C1 segment of cervical spinal cord (tissue), 14 donors: ENCODE measurements at regions not wholly inside any gene's neighbourhood (a gene's known extent, or its start where the extent isn't known, plus 50 kb on each side); places are given as distances from the start of the nearest gene placed in this dataset.
"Not testable (repeated sequence)": the region's sequence is repeated elsewhere in the genome, so short reads cannot be mapped to it uniquely, and the experiment has no call there.

Experiments
- DNase-seq, 14 donors: peaks; one replicate each; lab custom pipeline; 2025; lab: John Stamatoyannopoulos, UW

DNA sequence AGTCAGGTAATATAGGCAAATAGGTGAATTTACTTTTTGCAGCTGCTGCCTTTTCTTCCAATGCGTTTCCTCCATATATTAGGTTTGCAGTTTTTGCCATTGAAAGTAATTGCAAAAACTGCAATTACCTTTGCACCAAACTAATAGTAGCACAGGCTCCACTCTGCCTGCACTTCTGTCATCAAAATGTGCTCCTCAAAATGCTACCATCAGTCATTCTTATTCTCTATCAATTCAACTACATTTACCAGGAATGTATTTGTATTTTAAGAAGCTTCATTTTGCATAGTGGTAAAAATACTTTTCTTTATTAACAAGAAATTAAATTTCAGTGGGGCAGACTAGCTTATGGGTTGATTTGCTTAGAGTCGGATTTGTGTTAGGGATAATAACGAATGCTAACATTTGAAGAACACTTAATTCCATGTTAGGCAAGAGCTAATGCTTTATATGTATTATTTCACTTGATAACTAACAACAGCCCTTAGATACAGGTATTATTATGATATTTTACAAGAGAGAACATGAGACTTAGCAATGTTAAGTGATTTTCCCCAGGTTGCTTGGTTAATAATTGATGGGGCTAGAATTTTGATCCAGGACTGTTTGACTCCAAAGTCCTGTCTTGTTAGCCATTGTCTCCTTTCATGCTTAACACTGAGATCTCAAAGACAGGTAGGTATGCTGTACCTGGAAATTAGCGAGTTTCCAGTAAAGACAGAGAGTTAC is 300.4 kb downstream of the MAN2A1 start:
- DNase-seq = no peak

DNA sequence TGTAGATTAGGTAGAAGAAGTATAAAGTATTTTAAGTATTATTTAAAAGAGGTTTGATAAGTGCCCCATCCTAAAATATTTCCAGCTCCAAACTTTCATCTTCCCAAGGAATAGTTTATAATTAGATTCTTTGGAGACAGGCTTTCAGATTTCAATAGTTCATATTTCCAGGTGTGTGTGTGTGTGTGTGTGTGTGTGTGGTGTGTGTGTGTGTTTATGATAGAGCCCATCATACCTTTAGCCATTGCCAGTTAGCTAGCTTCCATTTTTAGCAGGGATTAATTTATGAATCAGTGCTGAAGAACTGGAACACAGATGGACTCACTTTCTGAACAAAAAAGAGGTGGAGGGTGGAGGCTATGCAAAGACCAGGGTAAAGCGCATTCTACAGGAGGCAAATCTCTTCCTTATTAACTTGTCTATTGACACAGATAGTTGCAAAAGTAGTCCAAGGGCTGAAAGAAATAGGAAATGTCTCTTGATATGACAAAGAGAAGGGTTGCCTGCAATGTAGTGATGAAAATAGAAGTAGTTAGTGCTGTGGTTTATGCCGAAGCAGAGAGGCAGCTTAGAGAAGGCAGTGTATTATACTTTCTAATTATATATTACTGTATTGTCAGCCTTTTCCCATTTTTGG is 301.1 kb downstream of the MAN2A1 start:
- no peak for DNase-seq

DNA sequence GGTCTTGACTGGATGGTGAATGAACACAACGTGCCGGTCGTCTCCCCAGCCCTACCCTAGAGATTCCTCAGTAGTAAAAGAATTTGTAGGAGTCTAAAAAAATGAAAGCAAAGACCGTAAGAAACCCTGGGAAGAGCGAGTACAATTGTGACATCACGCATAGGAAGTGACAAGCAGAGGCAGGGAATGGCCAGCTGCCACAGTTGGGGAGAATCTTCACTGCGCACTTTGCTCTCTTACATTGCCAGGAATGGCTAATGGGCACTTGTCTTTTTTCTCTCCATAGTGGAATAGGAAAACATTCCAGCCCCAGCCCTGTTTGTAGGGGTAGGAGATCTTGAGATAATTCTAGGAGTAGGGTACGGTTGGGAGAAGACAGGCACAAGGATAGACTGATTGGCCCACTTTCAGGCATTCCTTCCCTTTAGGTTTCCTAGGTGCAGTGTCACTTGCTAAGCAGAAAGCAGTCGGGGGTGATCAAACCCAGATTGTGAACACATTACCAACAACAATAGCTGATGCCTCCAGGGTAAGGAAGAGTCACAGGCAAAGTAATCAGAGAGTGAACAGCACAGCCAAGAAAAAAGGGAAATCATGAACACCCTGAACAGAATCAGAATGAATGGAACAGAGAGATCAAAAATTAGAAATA is 302.7 kb downstream of the MAN2A1 start:
- no peak for DNase-seq

DNA sequence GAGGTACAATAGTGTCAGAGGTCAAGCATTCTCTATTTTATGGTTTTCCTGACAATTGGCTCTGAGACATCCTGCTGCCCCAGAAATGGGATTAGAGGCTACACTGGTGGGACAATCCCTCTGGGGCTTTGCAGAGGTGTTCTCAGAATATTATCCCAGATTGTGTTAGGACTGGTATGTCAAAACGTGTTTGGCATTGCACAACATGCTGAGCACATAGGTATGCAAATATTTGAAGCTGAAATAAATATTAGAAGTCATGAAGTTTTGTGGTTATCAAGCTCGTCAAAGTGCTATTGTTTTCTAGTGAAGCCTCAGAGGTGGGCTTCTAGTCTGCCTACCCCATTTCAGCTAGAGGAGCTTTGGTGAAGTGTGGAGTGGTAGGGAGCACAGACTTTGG is 304.4 kb downstream of the MAN2A1 start:
- DNase-seq = no peak

DNA sequence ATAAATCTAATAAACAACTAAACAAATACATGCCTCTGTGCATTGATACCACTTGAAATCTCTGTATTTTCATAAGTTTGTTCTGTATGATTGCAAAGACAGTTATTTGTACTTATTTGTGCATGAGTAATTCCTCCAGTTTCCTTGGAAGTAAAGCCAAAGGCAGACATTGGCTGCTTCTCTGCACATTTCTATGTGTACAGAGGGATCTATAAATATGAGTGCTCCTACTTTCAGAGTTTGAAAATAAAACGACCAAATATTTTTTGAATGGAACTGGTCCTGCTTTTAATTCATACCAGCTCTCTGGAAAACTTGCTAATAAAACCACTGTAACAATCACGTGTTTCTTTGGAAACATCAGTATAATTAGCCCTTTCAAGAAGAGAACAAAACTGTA is 306.5 kb downstream of the MAN2A1 start:
- no peak for DNase-seq

DNA sequence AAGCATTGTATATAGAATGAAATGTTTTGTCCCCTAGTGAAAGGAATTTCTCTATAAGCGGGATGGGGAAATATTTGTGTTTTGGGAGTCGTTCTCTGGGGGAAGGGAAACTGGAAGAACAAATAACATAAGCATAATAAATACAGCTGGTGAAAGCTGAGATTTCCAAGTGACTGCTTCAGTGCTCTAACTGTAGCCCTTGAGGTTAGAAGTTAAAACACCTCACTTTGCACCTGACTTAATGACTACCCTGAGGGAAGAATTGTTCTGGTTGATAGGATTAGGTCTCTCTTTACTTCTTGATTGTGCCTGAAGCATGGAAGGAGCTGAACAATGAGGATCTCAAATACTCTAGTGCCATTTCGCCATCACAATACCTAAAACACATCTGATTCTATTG is 307.4 kb downstream of the MAN2A1 start:
- no peak for DNase-seq

DNA sequence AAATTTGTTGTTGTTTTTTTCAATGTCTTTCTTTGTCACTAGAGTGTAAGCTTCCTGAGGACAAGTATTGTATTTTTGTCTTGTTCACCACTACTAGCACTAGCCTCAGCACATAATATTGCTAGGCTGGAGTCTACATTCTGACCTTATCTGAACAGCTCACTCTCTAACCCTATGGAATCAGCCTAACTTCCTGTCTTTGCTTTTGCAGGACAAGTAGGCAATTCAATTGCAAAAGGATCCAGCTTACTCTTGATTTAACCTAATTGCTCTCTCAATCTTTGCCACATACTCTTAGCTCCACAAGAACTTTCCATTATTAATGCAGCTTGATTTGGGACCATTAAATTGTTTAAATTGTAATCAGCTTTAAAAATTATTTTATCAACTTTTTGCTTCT is 308.5 kb downstream of the MAN2A1 start:
- no peak for DNase-seq

DNA sequence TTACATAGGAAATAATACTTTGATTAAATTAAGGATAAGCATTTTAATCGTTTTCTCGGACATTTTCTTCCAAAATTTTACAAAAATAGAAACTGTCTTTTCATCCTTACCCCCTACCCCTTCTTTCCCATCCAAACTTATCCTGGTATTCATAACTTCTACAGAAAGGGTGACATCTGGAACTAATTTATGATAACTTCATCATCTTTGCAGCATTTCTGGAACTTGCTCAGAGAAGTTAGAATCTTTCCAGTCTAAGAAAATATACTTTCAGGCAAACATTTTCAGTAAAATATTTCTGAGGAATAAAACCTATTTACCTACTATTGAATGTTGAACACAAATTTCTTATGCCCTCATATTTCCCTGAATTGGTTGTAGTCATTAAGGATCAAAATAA is 309.0 kb downstream of the MAN2A1 start:
- DNase-seq = no peak

DNA sequence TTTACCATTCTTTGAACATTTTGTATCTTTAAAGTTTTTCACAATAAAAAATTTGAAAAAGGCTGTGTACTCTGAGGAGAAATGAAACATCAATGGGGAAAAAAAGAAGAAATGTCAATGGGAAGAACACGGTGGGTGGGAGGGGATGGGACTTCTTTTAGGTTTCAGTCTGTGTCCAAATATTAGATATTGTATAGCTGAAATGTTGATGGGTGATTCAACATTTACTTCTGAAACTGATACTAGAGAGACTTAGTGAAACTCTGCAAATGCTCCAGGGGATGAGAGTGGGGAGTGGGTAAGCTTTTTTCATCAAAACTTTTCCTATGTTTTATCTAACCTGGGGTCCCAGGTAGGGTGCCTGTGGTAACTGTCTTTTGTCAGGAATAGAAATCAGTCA is 311.9 kb downstream of the MAN2A1 start:
- no peak for DNase-seq

DNA sequence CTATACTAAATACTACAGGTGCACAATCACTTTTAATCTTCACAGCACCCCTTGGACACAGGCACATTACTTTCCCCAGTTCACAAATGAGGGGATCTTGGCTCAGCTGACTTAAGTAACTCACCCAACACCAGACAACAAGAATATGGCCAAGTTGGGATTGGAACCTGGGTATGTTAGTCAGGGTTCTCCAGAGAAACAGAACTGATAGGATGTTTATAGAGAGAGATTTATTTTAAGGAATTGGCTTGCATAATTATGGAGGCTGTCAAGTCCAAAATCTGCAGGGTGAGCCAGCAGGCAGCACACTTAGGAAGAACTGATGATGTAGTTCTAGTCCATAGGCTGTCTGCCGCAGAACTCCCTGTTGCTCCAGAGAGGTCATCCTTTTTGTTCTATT is 312.9 kb downstream of the MAN2A1 start:
- DNase-seq = no peak

DNA sequence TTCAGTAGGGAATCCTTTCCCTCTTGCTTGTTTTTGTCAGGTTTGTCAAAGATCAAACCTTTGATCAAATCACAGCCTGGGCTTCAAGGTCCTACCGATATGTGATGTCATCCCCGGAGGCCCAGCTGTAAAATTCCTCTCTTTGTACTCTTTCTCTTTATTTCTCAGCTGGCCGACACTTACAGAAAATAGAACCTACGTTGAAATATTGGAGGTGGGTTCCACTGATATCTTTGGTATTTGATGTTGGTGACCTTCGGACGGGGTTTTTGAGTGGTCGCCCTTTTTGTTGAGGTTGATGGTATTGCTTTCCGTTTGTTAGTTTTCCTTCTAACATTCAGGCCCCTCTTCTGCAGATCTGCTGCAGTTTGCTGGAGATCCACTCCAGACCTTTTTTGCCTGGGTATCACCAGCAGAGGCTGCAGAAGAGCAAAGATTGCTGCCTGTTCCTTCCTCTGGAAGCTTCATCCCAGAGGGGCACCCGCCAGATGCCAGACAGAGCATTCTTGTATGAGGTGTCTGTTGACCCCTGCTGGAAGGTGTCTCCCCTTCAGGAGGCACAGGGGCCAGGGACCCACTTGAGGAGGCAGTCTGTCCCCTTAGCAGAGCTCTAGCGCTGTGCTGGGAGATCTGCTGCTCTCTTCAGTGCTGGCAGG is 316.3 kb downstream of the MAN2A1 start:
- not testable (repeated sequence) for DNase-seq

DNA sequence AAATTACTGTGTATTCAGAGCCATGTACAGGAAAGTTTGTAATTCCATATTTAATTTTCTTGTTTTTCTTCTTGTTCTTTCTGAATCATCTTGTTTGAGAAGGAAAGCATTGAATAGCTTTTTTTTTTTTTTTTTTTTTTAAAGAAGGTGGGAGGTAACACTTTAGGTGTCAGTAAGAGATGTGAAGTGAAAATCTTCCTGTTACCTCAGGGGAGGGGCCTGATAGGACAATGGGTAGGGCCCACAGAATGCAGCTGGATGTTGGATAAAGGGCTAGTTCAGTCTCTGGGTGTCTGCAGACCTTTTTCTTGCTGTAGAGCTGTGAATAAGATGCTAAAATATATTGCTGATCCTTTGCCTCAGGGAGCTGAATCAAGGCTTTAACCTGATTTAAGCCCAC is 317.4 kb downstream of the MAN2A1 start:
- DNase-seq = no peak

DNA sequence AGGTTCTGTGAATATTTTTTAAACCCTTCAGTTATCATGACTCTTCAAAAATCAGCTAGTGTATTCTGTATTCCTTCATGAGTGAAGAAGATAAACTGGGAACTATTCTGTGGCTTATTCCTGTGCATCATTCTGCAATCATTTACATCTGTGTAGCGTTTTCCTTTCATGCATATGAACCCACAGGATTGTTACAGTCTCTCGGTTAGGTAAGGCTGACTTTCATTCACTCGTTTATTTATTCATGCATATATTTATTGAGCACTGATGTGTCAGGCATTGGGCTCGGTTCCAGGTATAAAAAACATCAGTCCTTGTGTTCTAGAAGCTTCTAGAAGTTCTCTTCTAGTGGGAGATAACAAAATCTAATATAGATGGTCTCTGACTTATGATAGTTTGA is 318.4 kb downstream of the MAN2A1 start:
- no peak for DNase-seq

DNA sequence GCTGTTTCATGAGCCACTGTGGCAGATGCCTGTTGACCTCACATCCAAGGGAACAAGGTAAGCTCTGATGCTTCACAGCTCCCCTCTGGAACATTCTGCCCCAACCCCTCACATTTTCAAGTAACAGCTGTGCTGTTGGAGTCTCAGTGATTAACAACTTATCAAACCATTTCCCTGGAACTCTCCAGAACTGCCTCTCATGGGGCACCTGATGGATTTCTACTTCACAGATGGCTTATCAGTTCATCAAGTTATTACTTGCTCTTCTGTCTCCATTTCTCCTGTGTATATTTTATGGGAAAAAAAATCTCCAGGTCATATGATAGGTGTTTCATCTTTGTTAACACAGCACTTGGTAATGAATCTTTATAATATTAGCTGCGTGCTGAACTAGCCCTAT is 322.4 kb downstream of the MAN2A1 start:
- no peak for DNase-seq

DNA sequence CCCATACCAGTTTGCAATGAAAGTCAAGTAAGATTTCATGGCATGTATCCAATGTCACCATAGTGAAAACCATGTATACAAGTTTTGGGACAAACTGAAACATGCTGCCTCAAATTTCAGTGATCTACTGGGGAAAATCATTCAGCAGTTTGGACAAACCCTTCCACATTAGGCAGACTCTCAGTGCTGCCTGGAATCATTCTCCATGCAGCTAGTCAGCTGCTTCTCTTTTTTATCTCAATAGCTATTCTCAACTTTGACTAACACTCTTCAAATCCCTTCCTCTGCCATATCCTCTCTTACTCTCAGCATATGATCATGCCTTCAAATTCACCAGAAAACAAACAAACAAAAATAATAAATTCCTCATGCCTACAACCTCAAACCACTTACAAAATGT is 323.3 kb downstream of the MAN2A1 start:
- DNase-seq = no peak

DNA sequence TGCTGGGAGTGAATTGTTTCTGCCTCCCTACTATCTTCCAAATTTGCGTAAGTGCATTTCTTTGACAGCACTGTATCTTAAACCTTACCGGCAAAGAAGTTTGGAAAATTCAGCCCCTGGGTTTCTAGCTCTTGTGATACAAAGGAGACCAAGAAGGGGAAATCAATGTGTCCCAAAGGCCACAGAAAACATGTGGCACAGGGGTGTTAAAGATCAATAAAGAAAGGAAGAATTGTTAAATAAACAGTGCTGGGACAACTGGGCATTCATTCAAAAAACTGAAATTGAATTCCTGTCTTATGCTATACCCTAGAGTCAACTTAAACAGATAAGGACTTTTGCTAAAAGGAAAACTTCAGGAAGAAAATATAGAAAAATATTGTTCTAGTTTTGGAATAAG is 328.1 kb downstream of the MAN2A1 start:
- no peak for DNase-seq

DNA sequence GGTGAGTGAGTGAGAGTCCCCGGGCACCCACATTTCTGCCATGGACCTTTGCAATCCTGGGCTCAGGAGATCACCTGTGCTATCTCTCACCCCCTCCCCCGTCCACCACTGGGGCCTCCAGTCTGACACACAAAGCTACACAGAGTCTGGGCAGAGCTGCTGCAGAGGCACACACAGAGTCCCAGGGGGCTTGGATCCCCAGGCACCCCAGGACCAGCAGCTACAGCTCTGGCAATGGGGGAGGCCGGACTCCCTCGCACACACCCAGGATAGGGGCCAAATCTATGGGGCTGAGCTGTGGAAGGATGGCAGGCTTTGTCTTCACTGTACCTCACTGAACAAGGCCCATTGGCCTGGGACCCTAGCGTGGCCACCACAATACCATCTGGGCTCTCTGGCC is 328.8 kb downstream of the MAN2A1 start:
- no peak for DNase-seq

DNA sequence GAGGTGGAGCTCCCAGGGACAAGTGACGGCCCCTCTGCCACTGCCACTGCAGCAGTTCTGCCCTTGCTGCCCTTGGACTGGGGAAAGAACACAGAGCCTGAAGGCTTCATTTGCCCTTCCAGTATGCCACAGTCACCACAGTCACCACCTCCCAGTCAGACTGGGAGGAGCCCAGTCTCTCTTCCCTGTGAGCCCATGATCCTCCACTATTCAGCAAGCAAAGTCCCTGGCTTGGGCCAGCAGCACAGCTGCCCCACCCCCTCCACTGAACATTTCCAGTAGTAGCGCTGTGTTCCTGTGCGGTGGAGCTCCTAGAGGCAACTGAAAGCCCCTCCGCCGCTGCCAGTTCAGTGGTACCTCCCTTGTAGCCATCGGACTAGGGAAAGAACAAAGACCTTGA is 329.4 kb downstream of the MAN2A1 start:
- no peak for DNase-seq

DNA sequence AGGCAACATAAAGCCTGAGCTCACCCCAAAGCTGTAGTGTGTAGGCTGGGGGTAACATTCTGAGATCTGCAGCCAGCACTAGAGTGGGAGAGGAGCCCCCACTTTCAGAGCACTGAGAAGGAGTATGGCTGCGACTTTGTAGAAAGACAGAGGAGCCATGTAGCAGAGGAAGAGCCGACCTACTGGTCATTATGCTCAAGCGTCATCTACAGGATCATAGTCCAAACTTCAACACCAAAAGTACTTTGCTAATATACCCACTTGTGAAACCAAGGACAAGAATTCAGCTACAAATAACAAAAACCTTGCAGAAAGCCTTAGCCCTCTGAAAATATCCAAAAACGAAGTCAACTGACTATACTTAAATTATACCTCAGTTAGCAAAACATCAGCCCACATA is 330.1 kb downstream of the MAN2A1 start:
- no peak for DNase-seq

DNA sequence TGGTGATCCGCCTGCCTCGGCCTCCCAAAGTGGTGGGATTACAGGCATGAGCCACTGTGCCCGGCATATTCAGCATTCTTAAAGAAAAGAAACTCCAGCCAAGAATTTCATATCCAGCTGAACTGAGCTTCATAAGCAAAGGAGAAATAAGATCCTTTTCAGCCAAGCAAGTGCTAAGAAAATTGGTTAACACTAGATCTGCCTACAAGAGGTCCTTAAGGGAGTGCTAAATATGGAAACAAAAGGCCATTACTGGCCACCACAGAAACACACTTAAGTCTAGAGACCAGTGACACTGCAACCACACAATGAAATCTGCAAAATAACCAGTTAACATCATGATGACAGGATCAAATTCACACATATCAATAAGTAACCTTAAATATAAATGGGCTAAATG is 331.5 kb downstream of the MAN2A1 start:
- DNase-seq = no peak

DNA sequence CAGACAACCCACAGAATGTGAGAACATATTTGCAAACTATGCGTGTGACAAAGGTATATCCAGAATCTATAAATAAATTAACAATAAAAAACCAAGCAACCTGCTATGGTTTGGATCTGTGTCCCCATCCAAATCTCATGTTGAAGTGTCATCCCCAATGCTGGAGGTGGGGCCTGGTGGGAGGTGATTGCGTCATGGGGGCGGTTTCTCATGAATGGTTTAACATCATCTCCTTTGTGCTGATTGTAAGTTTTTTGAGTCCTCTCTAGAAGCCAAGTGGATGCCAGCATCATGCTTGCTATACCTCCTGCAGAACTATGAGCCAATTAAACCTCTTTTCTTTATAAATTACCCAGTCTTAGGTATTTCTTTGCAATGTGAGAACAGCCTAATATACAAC is 335.4 kb downstream of the MAN2A1 start:
- no peak for DNase-seq

DNA sequence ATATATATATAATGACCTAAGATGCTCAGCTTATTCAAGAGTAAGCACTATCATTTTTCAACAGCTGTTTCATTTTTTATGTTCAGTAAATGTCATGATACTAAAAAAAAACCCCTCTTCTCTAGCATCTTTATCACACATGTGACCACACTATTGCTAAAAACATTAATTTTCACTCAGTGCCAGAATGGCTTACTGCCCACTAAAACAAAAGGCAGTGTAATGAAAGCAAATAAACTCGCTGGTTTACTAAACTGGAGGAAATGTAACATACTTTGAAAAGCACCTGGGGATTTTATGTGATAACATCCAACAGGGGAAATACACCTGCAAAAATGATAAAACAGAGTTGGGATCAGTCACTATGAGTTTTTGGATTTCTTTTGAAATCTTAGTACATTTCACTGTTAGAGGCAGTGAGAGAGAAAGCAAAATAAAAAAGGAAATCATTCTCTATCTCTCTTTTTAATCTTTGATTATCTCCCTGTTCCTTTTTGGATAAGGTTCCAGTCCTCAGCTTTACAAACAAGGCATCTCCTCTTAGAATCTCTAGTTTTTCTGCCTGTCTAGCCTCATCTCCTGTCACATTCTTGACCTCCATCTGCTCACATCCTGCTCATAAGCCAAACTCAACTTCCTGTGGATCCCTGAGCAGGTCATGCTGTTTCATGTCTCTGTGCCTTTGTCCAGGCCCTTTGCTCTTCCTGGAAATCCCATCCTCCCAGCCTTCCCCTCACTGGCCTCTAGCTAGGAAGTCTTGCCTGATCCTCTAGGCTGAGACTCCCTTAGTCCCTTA is 338.0 kb downstream of the MAN2A1 start:
- DNase-seq = no peak
